Prostate gland (tissue), 2 donors: ENCODE measurements at regions not wholly inside any gene's neighbourhood (a gene's known extent, or its start where the extent isn't known, plus 50 kb on each side); places are given as distances from the start of the nearest gene placed in this dataset.

ENCODE experiments used
- DNase-seq: peaks from one replicate; pipeline ENCODE4 v3.0.0-alpha.2; 2019; ENCODE audit warnings: low spot score
- H3K27ac ChIP-seq, 2 donors: fragments of 200-600 bp; sonication (generic); 2 replicates each; pipeline ENCODE4 v1.5.1; 2017 to 2019
- H3K27me3 ChIP-seq: fragments of 200-600 bp; sonication (generic); replicated peaks from 2 replicates; pipeline ENCODE4 v1.5.1; 2019; ENCODE audit not compliant: insufficient read depth
- H3K36me3 ChIP-seq, 2 donors: fragments of 200-600 bp; sonication (generic); 1 replicate in 1 of 2; 2 replicates in 1 of 2; pipeline versions ENCODE4 v1.5.1 to v1.8.1; 2017 to 2019
- H3K4me1 ChIP-seq: fragments of 200-600 bp; sonication (generic); replicated peaks from 2 replicates; pipeline ENCODE4 v1.5.1; 2019
- H3K4me3 ChIP-seq, 2 donors: fragments of 200-600 bp; sonication (generic); 2 replicates each; pipeline ENCODE4 v1.5.1; 2017 to 2019
- H3K9me3 ChIP-seq: fragments of 200-600 bp; sonication (generic); 2 replicates; pipeline ENCODE4 v1.5.1; 2017
- CTCF ChIP-seq, 4 experiments: fragments of 200-600 bp in 2 of 4; fragments of 450-650 bp in 2 of 4; sonication (generic) in 2 of 4; IDR thresholded peaks; 1 replicate in 3 of 4; 2 replicates in 1 of 4; pipeline ENCODE4 v1.5.1; 2016 to 2019; ENCODE audit warnings: antibody characterized with exemption in 4 of 4, mild to moderate bottlenecking in 2 of 4, moderate library complexity in 2 of 4
- POLR2A ChIP-seq: fragments of 450-650 bp; IDR thresholded peaks from one replicate; pipeline ENCODE4 v1.6.1; 2016; ENCODE audit warnings: antibody characterized with exemption, mild to moderate bottlenecking
- POLR2AphosphoS5 ChIP-seq: sonication (generic); formaldehyde crosslinking; IDR thresholded peaks from one replicate; pipeline ENCODE4 v1.6.1; 2017; ENCODE audit warnings: antibody characterized with exemption
- WGBS: methylation state at CpG from one replicate; pipeline ENCODE4 v1.1.5; 2018; 5-methylcytosine and 5-hydroxymethylcytosine counted together
- intact Hi-C: fragments of 100-400 bp; cut with DNase I; formaldehyde crosslinking; loops from one replicate; pipeline ENCODE4 v1.14.2; 2022

GRCh38 chr10:113326160-113327111 is 226.4 kb upstream of the HABP2 start:
- Histone ChIP-seq H3K9me3 (no peaks in the 10 kb centered on the region), H3K27ac (no peak overlapping the region), H3K27me3 (peaks cover 4% of the 10 kb centered on the region), H3K4me1 (no peaks in the 10 kb centered on the region), H3K4me3 (no peak overlapping the region), H3K36me3 (no peaks in the 10 kb centered on the region)
- DNase-seq, result no peak
- TF ChIP-seq CTCF (IDR thresholded peaks at IDR 0.05), result no peak
- no peak for TF ChIP-seq POLR2A
- TF ChIP-seq POLR2AphosphoS5, result no peak
- intact Hi-C loops, result no loop called here
- 44% methylated on average over 5 of the region's 5 CpGs for WGBS

DNA sequence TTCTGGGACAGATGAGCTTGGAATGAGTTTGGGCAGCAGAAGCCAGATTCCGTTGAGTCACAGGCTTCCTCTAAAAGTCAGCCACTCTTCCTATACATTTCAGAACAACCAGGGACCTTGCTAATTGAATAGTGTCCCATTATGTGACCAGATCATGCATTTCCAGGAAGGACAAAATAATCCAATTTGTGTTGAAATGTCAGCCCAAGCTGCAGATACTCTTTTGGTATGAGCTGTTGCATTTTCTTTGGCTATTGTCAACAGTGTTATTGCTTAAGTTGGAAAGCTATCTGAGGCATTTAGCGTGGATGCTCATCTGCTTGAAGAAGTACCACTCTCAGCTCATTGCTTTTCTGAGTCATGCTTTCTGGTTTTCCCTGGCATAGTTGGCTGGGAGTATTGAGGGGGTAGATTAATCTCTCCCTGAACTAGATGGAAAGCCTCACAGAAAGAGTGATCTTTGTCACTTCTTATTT is 223.7 kb upstream of the HABP2 start:
- TF ChIP-seq POLR2A, result no peak
- no peak for TF ChIP-seq CTCF (IDR thresholded peaks at IDR 0.05)
- TF ChIP-seq POLR2AphosphoS5, result no peak
- no peaks in the 10 kb centered on the region for H3K36me3 ChIP-seq
- H3K4me1 ChIP-seq, result no peaks in the 10 kb centered on the region
- H3K4me3 ChIP-seq, result no peak overlapping the region
- no peak for DNase-seq
- H3K27ac ChIP-seq, result no peak overlapping the region
- intact Hi-C loops, result no loop called here
- WGBS, result 70% methylated on average over 2 of the region's 2 CpGs
- H3K9me3 ChIP-seq, result no peaks in the 10 kb centered on the region
- H3K27me3 ChIP-seq, result peaks cover 4% of the 10 kb centered on the region

GRCh38 chr10:113331961-113332360 is 220.9 kb upstream of the HABP2 start:
- 85% methylated on average over 3 of the region's 3 CpGs for WGBS
- no peak for DNase-seq
- Histone ChIP-seq H3K4me3 (no peak overlapping the region), H3K27ac (no peak overlapping the region), H3K27me3 (peaks cover 4% of the 10 kb centered on the region), H3K9me3 (no peaks in the 10 kb centered on the region), H3K4me1 (no peaks in the 10 kb centered on the region), H3K36me3 (no peaks in the 10 kb centered on the region)
- TF ChIP-seq POLR2A (no peak), POLR2AphosphoS5 (no peak), CTCF (IDR thresholded peaks at IDR 0.05) (no peak)
- intact Hi-C loops, result no loop called here

- no peaks in the 10 kb centered on the region for H3K36me3 ChIP-seq
- H3K4me3 ChIP-seq, result no peak overlapping the region
- H3K4me1 ChIP-seq, result no peaks in the 10 kb centered on the region
- intact Hi-C loops, result no loop called here
- 88% methylated on average over 2 of the region's 2 CpGs for WGBS
- H3K27me3 ChIP-seq, result no peaks in the 10 kb centered on the region
- DNase-seq, result no peak
- no peaks in the 10 kb centered on the region for H3K9me3 ChIP-seq
- TF ChIP-seq CTCF (IDR thresholded peaks at IDR 0.05) (no peak), POLR2AphosphoS5 (no peak), POLR2A (no peak)
- no peak overlapping the region for H3K27ac ChIP-seq
These were observed 219.5 kb upstream of the HABP2 start for GRCh38 chr10:113333313-113333712.

DNA sequence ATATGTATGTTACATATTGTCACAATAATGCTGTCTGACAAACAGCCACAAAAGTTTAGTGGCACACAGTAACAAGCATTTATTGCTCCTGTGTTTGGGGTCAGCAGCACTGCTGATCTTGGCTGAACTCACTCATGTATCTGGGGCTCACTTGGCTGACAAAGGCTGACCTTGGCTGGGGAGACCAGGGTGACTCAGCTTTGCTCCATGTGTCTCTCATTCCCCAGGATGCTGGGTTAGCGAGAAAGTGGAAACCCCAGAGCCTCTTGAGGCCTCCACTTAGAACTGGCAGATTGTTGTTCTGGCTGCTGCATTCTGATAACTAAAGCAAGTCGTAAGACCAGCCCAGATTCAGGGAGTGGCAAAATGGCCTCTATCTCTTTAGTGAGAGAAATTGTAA is 217.3 kb upstream of the HABP2 start:
- no peaks in the 10 kb centered on the region for H3K36me3 ChIP-seq
- H3K9me3 ChIP-seq, result no peaks in the 10 kb centered on the region
- no peak overlapping the region for H3K4me3 ChIP-seq
- 90% methylated on average over 2 of the region's 2 CpGs for WGBS
- TF ChIP-seq CTCF (IDR thresholded peaks at IDR 0.05) (no peak), POLR2A (no peak), POLR2AphosphoS5 (no peak)
- intact Hi-C loops, result no loop called here
- H3K27me3 ChIP-seq, result no peaks in the 10 kb centered on the region
- H3K27ac ChIP-seq, result no peak overlapping the region
- DNase-seq, result no peak
- H3K4me1 ChIP-seq, result no peaks in the 10 kb centered on the region
